ENCODE measurements at regions not wholly inside any gene's neighbourhood (a gene's known extent, or its start where the extent isn't known, plus 50 kb on each side); places are given as distances from the start of the nearest gene placed in this dataset.

GRCh38 chr1:9427388-9427787, 111.9 kb upstream of the SLC25A33 start:
- TF ChIP-seq CBX1 (IDR thresholded peaks at IDR 0.05; ENCODE audit: low read depth) (no peak), ZNF431 (CRISPR knock-in tag; IDR thresholded peaks at IDR 0.05; ENCODE audit: borderline replicate concordance, low read depth) (no peak)
